HG02870 (cell line): ENCODE measurements at regions not wholly inside any gene's neighbourhood (a gene's known extent, or its start where the extent isn't known, plus 50 kb on each side); places are given as distances from the start of the nearest gene placed in this dataset.

Experiments
- ATAC-seq: cut with Tn5 transposase; IDR thresholded peaks from one replicate; pipeline ENCODE4 v1.9.1; 2021; ENCODE audit warnings: mild to moderate bottlenecking, moderate library complexity; ENCODE audit not compliant: unreplicated experiment

DNA sequence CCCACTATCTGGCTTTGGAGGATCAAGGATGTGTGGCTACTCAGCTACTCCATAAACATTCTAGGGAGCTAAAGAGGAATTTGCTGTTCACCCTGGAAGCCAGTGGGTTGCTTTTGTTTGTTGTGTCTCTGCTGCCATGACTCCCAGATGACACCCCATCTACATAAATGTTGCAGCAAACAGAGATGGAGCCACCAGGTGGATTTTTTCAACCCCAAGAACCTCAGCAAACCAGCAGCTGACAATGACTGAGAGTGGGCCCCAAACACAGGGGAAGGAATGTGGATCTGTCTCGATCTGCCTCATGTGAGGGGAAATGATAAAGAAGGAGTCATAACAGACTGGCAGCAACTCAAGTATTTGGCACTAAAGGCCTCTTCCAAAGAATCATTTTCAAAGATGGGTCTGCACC is 132.7 kb upstream of the TNC start:
- ATAC-seq, result no peak

DNA sequence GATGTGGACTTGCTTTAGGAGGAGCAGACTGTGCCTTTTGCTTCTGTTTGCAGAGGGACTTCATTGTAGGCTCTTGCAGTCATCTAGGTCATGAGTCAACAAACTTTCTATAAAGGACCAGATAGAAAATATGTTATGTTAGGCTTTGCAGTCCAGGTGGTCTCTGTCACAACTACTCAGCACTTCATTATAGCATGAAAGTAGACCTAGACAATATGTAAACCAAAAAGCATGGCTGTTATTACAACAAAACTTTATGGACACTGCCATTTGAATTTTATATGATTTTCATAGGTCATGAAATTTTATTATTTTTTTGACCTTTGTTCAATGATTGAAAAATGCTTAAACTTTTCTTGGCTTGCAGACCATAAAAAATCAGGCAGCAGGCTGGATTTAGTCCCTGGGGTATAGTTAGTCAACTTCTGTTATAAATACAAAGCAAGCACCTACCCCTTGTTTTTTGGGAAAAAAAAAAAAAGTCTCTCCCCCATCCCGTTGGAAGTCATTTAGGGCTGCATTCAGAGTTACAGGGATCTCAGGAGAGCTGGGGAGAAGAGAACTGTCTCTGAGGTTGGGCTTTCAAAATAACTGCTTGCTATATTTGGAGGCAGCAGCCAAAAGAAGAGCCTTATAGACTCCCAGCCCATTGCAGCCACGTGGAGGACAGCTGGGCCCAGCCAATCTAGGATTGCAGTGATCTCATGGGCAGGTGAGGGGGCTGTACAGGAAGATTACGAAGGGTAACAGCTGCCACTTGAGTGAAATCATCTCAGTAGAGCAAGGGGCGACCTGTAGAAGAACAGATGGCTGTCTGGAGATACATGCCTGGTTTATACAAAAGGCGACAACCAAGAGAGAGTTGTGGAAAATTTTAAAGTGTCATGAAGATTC is 136.6 kb upstream of the TNC start:
- ATAC-seq, result no peak

DNA sequence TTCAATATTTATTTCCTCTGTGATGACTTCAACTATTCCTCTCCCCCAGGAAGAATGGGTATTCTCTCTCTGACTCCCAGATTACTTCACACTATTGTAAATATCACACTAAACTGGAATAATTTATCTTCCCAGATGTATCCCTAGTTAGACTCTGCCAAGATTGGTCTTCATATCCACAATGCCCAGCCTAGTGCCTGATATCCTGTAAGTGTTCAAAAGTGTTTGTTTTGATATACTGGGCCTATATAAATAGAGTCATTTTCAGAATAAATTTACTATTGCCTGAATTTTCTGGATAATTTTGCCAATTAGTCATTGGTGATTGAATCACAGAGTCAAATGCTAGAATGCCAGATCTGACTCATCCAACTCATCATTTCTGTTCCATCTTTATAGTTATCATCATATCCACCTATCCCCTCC is 143.7 kb upstream of the TNC start:
- no peak for ATAC-seq

DNA sequence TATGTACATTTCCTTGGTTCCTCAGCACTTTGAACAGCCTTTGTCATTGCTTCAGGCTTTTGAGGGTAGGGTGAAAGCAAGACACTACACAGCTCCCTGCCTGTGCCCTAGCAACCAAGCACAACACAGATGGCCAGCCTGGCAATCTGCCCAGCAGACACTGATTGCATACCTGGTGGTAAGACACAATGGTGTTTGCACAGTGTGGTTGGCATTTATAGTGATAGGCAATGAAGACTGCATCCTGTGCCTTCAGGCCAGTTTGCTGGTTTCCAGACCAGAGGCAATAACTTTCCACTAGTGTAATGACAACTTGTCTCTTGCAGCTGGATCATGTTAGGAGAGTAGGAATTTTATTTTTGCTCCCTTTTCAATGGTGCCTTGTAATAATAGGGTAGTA is 144.5 kb upstream of the TNC start:
- ATAC-seq, result no peak

DNA sequence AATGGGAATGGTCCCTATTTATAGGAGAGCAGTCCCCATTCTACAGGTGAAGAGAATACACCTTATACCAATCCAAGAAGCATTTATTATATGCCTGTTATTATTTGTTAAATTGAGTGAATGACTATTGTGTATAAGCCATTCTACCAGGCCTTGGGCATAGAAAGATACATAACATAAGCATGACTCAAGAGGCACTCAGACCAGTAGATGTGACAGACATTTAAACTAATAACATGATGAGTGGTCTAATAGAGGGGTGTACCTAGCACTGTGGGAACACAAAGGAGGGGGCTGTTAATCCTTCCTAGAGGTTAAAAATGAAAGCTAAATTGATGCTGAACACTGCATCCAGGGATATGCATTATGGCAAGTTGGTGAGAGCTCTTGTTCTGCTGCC is 145.0 kb upstream of the TNC start:
- ATAC-seq, result no peak

DNA sequence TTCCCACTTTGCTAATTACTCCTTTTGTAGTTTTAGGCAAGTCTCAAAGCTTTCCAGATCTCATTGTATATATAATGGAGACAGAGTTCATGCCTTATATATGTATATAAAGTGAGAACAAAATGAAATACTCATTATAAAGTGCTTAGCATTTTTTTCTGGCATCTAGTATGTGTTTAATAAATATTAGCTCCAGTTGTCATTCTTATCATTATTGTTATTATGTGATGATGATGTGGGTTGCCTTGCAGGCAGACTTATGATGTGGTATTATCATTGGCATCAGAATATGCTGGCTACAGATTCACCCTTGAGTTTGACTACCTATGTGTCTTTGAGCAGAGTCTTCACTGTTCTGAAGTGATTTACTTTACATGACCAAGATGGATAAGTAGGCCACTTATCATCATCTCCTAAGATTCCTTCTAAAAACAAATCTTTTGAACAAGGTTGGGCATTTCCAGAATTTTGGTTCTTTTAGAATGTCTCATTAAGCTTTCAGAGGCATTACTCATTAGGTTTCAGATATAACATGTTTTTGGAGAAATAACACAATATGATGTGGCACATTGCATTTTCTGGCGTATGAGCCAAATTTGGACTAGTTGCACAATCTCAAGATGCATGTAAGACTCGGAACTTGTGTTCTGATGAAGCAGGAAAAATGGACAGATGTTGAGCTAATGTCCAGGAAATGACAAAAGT is 145.6 kb upstream of the TNC start:
- ATAC-seq, result no peak

DNA sequence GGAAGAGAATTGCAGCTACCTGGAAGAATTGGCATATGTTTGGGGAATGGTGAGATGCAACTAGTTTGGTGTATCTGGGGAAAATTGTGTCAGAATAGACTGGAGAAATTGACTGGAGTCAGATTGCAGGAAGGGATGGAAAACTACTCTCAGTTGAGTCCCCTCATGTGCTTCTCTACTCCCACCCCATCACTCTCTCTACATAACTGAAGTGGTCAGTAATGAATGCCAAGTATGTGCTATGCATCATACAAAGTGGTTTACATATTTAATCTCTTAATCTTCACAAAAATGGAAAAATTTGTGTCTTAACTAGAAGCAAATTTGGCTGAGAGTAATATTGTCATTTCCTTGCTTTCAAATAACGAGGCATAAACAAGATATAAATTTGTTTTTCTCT is 146.4 kb upstream of the TNC start:
- no peak for ATAC-seq

DNA sequence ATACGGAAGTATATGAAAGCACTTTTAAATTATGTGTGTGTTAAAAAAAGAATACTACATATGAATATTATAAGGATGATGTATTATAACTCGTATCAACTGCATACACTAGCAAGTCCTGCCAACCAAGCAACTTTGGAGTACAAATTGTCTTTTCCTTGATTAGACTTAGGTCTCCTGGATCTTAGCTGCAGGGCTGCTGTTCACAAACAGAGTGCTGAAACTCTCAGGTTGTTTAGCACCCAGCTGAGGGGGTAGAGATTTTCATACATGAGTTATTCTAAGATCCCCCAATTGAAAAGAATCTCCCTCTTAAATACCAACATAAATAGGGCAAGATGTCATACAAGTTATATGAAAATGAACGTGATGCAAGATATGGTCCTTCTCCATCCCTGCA is 149.8 kb upstream of the TNC start:
- no peak for ATAC-seq

DNA sequence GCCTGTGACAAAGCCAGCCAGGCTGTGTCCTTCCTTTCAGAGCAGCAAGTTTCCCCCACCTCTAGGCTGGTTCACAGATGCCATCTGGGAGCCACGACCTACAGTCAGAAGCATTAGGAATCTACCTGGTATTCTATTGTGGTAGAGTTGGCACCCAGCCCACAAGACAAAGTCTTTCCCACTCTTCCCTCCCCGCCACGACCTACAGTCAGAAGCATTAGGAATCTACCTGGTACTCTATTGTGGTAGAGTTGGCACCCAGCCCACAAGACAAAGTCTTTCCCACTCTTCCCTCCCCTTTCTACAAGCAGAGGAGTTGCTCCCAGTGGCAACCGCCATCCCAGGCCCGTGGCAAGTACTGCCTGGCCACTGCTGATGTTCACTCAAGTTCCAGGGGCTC is 157.8 kb upstream of the TNC start:
- no peak for ATAC-seq

DNA sequence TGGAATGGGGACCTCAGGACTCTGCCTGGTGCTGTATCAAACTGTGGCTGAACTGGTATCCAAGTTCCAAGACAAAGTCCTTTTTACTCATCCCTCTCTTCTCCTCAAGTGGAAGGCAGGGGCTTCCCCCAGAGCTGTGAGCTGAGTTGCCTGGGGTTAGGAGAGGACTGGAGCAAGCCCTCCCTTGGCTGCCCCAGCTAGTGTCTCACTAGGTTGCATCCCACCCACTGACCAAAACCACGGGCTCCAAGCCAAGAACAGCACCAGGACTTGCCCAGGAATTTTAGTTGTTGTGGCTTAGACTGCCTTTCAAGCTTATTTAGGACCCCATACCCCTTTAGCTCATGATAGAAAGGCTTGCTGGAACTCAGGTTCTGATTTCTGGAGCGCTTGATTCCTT is 158.7 kb upstream of the TNC start:
- no peak for ATAC-seq

DNA sequence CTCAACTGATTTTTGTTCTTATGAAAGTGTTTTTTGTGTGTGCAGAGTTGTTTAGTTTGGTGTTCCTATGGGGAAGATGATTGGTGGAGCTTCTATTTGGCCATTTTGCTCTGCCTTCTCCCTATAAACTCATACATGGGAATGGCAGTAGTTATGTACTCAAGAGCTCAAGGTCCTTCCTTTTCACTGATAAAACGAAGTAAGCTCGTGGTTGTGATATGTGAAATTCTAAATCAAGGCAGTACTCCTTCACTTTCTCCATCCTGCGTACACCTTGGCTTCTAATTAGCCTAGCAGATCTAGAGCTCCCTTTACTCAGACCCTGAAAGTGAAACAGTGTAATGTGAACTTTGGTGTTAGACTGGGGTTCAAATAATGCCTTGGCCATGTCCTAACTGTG is 159.3 kb upstream of the TNC start:
- no peak for ATAC-seq

DNA sequence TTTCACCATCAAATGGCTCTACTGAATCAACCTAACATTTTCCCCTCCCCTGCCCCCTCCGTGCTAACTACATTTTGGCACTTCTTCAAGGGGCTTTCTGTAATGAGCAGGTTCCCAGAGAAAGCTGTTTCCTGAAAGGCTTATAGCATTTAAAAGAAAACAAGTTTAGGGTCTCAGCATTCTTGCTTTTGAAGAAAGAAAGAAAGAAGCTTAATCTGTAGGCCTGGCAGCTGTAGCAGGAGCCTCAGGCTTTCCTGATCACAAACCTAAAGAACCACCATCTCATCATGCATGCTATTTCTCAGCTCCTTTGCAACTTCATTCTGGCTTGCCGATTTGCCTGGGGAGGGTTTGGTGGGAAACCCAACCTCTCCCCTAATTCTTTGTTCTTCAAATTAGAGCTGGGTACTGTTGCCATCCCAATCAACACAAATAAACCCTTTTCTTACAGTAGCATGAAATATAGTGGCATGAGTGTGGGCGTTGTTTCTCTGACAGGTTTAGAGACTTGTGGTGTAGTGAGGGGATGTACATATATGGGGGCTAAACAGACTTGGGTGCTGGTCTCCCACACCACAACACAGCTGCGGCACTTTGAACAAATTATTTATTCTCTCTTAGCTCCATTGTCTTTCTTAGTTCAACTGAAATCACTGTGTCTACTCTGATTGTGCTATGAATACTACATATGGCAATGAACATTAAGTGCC is 160.5 kb upstream of the TNC start:
- ATAC-seq, result no peak

DNA sequence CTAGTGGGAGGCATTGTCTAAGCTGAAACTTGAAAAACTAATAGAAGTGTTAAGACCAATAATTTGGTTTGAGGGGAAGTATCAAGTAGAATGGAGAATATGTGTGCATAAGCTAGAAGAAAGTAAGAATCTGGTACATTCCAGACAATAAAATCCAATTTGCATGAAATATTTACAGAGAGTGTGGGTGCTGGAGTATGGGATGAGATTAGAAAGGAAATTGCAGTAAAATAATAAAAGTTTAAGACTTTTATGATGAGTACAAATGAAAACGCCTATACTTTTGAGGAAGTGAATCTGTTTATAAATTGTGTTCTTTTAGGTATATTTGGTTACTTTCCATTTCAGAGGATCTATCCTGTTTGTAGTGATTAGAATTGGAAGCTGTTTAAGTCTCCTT is 165.4 kb upstream of the TNC start:
- no peak for ATAC-seq

DNA sequence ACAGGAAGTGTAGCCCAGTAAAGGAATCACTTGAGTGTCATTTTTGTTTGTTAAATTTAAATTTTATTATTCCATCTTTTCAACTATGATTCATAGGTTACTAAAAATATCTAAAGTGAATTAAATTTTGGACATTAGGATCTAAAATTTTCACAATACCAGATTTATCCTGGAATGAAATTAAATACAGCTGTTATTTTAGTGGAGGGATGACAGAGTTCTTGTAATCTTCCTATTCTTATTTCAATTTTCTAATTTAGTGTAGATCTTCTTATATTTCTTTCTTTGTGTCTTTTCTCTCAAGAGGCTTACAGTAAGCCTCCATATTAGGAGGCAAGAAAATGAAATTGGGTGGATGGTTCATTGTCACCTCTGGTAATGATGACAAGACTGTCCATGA is 167.9 kb upstream of the TNC start:
- ATAC-seq, result no peak

DNA sequence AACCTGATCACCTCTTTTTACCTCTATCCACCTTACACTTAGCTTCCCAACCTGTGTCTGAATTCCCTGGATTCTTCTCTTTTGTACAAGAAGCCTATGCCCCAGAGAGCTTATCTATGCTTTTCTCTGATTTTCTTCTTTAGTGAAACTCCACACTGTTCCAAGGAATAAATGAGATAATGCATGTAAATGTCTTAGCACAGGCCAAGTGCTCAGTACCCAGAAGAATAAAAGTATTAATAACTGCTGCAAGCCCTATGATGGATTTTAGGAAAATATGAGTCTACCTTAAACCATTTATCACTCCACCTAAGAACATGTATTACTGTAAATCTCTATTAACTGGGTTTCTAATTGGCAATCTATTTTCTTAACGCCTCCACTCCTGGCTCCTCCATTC is 168.5 kb upstream of the TNC start:
- no peak for ATAC-seq

DNA sequence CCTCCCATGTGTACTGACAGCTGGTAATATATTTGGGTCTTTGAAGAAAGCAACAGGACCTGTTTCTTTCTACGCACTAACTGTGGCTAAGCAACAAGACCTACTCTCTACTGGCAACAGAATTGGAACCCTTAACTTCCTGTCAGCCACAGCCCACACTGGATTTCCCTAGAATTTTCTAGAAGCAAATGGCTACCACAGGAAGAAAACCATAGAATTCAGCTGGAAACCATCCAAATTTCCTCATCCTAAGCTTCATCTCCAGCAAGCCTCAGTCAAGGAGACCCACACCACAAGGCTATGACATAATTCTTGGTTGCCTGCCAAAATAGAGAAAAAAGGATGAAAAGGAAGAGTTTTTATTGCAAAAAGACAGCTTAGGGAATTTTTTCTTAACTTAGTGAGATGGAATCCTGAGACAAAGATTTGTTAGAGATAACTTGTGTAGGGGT is 171.8 kb upstream of the TNC start:
- no peak for ATAC-seq

DNA sequence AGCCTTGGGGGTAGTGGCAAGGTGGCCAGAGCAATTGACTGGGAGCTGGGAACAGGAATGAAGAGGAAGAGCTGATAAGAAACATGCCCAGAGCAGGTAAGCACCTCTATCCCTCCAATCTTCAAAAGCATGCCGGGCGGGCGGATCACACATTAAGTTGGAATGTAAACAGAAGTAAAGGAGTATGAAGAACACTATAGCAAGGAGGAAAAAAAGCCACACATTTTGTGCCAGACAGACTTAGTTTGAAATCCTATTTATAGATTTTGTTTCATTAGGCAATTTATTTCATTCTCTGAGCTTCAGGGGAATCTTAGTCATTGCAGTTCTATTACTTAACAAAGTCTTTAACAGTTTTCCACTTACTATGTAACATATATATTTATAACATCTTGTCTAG is 173.9 kb upstream of the TNC start:
- ATAC-seq, result no peak

DNA sequence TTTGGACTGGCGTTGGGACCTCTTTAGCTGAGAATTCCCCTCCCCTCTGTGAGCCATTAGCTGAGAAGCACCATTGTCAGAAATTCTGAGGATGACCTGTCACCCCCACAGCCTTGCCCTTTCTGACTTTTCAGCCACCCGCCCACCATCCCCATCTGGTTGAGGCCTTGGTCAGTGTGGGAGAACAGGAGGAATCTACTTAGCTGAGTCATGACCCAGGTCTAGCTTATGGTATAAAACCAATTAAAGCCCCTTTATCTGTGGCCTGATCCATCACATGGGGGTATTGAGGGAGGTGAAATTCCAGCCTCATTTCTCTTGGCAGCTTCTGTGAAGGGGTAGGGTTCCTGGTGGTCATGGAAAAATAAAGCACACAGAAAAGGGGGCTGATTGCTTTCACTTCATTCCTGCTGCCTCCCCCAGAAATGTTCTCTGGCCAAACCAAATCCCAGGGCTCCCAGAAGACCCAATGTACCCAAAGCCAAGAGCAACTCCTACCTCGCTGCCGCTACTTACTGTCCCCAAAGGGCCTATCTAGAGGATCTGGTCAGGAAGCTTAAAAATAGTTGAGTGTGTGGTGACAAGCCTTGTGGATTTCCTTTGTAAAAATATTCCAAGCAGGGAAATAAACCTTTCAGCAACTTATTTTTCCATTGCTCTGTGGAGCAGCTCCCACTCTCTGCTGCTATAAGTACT is 174.8 kb upstream of the TNC start:
- no peak for ATAC-seq

DNA sequence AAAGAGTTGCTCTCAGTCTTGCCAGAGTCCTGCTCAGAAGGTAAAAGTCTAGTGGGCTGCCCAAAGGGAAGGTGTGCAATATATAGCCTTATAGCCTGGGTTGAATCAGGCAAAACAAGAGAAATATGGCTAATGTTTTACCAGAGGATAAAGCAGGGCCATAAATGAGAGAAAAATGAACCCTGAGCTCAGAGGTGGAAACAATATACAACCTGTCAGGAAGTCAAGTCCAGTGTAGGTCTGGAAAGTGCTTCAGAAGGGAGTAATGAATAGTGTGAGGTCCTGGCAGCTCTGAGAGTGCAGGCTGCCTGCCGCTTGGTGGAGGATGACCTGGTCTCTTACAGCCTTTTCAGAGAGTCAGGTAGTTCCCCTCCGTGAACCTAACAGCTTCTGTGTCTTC is 177.8 kb upstream of the TNC start:
- no peak for ATAC-seq

DNA sequence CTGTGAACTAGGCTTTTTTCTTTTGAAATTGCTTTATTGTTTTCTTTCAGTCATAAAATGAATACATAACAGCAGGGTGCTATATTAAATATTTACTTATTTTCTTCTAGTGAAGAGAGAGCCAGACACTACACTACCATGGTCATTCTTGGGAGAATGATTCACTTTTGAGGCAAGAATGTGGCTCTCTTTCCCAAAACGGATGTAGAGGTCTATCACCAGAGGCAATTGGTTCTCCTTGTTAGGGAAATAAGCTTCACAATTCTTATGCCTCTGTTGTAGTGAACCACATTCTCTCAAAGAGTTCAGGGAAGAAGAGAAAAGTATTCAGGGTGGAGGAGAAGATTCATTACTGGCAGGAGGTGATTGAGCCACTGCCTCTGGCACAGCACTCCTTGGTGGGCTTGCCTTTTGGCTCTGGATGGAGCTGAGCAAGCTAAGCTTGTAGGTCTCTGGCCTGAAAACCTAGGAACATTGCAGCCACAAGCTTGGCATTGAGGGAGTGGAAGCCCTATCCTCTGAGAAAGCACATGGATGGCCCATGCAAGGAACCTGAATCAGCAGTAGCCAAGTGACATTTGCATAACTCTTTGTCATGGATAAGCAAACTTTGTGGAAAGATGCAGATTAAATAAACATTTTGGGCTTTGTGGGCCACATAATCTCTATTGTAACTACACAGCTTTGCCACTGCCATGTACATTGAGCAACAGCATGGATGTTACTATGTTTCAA is 179.0 kb upstream of the TNC start:
- no peak for ATAC-seq
